Midbrain (tissue), 1 donor: ENCODE measurements at regions not wholly inside any gene's neighbourhood (a gene's known extent, or its start where the extent isn't known, plus 50 kb on each side); places are given as distances from the start of the nearest gene placed in this dataset.
A peak's percentile ranks its signal among the peaks of the same experiment; 100 is the strongest.
"Not testable (repeated sequence)": the region's sequence is repeated elsewhere in the genome, so short reads cannot be mapped to it uniquely, and the experiment has no call there.

Experiments
- DNase-seq: peaks from one replicate; lab custom pipeline; 2025; lab: John Stamatoyannopoulos, UW

DNA sequence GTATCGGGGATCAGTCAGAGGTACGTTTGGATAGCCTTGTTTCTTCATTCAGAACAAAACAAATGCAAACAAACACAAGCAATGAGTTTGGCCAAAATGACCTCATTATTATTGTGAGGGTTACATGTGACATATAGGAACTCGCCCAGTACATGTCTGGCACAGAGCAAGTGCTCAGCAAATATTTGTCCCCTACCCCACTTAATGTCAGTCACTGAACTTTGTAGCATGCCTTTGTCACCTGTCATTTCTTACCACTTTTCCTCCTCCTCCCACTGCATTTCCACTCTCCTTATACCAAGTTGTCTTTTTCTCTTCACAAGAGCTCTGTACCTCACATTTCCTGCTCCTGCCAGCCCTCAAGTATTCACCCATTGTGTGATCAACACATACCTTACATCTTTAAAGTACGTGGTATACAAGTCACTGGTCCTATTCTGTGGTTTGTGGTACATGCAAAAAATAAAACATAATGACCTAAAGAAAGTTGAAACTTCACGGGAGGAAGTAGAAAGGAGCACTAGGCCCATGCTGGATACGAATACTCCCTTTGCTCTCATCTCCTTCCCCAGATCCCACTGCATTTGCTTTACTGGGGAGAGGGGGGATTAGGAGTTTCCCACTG is 236.0 kb downstream of the INHBA start:
- DNase-seq, result no peak

DNA sequence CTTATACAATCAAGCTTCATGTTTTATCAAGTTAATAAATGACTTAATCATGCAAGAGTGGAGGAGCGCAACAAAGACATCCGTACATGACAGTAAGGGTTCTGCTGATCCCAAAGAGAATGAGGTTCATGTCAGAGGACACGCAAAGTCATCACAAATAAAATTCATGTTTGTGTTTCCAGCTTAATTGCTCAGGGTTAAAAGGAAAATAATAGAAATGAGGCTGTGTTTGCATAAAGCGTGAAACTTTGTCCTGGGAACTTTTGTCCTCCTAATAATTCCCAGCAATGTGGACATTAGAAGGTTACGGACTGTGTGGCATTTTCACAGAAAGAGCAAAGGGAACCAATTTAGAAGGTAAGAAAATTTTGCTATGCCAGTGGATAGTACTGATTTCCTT is 237.3 kb downstream of the INHBA start:
- no peak for DNase-seq

DNA sequence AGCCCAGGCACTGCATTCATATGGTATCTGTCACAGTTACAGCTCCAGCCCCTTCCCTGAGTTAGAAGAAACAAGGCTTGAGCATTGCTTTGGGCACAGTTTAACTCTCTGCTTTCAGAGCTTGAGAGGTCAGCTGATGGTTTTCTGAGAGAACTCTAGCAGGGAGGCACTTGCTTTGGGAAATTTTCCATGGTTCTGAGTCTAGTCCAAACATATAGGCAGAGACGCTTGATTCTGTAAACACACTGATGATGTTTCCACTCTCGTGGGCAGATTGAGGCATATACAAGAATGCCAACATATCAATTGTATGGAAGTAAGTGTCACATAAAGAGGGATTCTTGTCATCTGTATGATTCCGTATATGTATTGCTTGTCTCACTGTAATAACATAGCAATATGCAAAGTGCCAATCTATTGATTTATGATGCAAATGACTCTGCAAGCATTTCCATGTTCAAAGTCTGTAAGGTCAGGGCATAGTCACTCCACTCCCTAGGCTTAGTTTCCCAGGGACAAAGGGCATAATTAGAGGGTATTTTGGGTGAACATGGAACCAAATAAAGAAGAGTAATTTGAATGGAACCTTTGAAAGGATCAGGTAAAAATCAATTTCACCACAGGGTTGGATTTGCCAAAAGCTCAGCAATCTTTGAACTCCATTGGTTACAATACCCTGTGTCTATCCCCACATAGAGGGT is 239.0 kb downstream of the INHBA start:
- DNase-seq, result no peak

DNA sequence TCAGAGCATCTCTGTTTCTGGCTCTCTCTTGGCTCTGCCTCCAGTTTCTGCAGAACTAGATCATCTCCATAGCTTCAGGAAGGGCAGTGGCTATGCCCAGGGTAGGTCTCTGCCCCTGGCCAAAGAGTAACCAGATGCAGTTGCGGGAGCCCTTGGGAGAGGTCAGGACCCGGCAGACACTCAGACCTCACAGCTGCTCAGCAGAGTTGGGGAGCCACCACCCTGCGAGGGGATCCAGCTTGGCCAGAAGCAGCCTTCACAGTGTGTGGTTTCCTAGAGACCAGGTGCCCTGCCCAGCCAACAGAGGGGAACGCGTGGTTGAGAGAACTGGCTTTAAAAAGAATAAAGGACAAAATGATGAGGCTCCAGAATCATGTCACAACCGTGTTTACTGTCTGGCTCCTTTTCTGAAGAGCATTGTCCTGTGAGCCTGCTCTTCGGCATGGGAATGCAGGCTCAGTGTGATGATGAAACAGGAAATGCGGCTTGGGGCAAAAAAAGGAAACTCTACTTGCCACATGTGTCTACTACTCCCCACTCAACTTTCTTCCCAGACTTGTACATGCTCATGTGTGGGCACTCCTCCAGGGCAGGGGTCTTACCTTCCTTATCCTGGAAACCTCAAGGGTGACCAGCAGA is 243.1 kb downstream of the INHBA start:
- no peak for DNase-seq

DNA sequence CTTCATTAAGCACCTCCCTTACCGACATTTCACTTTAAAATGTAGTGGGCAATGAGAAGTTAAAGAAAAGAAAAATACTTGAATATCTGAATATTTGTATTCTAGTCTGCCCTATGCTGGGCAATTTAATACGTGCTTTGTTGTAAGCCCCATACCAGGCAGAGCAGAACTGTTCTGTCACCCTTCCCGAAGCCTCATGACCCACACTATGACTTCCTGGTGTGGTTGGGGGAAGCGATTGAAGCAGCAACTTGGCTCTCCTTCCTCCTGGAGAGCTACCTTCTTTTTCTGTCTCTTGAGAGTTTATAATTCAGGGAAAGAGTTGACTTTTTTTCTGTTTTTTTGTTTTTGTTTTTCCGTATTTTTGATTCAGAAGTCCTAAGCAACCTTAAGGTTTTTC is 243.7 kb downstream of the INHBA start:
- DNase-seq, result no peak

DNA sequence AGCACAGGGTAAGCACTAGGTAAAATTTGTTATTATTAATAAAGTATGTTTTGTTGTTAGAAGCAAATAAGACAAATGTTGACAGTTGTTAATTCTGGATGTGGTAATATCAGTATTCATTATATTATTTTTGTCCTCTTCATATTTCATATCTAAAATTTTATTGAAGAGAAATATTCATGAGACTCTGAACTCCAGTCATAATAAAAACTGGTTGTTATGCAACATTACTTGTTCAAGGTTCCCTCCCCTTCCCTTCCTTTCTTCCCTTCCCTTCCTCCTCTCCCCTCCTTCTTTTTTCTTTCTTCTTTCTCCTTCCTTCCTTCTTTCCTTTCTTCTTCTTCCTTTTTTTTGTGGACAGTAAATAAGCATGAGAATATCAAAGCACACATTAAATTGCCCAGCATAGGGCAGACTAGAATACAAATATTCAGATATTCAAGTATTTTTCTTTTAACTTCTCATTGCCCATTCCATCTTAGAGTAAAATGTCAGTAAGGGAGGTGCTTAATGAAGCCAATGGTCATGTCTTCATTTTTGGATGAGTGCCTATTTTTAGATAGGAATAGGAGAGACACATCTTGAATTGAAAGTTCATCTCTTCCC is 245.0 kb downstream of the INHBA start:
- no peak for DNase-seq

DNA sequence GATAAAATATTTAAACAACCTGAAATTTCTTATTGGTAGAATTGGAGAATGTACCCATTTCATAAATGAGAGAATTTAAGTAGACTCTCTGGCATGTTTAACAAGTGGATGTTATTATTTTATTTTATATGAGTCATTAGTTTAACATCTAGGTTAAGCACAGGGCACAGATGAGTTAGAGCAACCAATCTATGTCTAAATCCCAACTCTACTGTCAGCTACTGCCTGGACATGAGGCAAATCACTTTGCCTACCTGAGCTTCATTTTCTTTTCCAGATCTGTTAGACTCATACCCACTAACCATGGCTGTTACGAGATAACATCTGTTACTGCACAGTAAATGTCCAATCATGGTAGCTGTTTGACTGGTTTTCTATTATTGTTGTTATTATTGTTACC is 251.1 kb downstream of the INHBA start:
- no peak for DNase-seq

DNA sequence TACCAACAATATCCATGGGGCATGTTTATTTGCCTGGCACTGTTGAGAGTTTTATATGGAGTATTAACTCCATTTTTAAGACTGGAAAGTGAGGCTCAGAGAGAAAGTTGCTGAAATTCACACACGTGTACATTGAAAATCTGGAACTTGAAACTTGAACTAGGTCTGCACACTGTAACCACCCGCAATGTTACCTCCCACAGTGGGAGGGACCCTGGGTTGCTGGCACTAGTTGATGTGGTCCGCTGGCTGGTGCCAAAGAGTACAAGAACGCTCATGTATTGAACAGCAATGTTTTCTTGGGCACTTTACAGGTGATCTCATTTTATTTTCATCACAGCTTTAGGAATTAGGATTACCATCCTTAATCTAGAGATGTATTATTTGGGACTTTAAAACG is 253.2 kb downstream of the INHBA start:
- DNase-seq, result no peak

DNA sequence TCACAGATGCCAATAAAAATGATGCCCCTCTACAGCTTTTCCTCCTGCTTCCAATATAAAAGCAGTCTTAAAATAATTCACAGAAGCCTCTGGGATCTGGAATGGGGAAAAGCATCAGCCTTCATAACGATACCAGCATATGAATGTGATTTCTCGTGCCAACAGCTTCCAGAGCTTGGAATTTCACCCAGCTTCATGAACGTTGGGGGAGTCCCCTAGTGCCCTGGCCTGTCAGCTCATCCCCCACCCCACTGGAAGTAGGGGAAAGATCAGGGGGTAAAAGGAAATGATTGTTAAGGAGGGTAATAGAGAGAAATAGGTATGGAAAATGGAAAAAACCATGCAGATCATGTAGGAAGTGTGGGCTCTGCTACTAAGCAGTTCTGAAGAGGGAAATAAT is 253.6 kb downstream of the INHBA start:
- DNase-seq, result no peak

DNA sequence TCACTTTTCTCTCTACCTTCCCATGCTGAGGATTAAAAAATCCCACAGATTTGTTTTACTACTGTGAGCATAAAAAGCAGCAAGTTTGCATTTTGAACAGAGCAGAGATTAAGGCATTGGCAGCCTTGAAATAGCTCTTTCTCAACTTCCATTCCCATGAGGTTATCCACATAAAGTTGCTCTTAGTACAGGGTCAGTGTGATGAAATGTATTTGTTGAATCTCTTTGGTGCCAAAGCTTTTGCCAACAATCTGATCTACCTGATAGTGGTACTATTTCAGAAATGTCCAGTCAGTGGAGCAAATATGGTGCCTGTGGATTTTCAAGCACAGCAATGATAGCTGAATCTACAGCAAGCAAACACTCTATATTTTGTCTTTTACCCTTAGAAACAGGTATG is 254.8 kb downstream of the INHBA start:
- no peak for DNase-seq

DNA sequence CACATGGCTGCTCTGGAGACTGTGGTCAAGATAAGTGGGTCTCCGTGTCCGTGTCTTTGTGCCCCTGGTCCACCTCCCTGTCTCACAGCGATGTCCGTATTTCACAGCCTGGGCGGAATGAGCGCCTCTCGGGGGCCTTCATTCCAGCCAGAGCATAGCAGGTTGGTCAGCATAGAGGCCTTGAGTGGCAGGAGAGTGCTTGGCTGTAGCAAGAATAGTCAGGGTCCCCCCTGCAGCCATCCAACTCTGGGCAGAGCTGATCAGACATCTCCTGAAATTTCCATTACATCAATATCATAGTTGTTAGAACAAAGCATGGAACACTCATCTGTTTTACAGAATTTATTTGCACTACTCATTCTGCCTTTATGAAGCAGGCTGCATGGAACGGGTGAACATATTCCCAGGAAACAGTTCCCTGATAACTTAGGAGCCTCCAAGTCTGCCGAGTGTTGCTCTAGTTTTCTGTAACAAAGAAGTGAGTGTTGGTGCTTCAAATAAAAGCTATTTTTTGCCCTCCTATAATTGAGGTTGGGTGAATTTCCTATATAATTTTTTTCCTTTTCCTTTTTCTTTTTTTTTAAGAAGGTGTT is 255.3 kb downstream of the INHBA start:
- DNase-seq, result no peak

DNA sequence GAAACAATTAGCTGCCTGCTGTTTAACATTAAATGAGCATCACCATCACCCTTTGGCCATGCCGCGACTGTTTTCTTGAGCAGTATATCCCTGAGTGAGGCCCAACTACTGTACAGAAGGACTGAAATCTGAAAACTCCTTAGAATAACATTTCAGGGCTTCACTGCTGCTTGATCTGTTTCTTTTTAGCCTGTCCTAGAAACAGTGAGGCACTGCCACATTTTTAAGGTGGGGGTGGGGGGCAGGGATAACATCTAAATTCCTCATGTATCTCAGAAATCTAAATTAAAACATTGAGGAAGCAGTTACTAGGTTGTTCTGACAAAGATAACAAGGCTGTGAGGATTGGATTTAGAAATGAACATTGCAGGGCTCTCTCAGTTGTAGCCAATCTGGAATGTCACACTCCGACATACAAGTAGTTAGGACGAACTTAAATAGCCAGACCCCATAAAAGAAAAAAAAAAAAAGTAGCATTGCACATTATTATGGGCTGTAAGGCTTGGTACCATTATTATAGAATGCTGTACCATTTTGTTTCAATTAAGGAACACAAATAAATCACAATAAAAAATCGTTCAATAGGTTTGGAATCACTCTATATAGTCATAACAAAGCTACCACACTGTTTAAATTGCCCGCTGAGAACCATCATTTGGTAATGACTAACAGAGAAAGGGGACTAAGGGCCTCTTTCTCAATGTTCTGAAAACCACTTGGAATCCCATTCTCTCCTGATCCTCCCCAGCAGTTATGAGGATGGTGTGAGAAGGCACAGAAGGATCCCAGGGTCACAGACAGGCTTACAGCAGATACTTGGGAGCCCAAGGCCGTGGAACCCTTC is 256.1 kb downstream of the INHBA start:
- no peak for DNase-seq

DNA sequence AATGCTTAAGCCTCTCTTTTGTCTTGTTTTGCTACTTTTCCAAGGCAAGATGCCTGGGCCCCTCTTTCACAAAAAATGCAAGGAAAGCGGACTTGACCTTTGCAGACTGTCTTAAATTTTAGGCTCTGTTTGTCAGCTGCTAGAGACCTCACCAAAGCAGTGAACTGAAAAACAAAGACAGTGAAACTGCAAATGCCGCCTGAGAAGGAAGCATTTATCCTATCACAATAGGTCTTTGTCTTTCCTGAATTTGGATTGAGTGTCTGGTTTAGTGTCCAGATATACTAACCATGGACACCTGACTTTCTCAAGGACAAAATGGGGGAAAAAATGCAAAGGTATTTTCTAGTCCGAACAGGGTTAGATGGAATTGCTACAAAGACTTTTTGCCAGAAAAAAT is 256.9 kb downstream of the INHBA start:
- DNase-seq, result peak; percentile 48

DNA sequence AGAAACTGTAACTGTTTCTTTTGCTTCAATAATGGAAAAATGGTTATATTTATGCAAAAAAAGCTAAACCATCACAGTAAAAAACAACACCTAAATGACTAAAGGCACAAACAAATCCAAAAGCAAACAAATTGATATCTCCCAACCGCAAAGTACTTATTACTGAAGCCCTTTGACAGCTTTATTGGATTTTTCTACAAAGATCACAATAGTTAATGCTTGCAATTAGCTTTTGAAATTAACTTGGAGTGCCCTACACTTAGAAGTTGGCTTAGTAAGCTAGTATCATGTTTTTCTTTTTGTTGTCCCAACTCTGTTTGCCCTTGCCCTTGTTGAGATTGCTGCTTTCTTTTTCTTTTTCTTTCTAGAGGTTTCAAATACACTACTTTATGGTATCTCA is 257.5 kb downstream of the INHBA start:
- no peak for DNase-seq

DNA sequence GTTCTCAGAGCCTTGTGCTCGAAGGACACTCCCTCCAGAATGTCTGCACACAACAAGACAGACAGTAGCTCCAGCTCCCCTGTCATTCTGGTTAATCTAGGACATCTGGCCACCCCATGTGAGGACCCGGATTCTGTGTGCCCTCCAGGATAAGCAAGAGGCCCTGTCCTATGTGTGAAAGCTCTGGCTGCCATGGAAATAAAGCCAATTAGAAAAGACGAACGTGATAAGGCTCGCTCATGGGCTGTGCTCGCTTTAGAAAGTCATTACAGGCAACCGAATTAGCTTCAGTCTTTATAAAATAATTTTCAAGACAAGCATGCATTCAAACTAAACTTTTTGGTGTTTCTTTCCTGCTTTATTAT is 263.4 kb downstream of the INHBA start:
- no peak for DNase-seq

DNA sequence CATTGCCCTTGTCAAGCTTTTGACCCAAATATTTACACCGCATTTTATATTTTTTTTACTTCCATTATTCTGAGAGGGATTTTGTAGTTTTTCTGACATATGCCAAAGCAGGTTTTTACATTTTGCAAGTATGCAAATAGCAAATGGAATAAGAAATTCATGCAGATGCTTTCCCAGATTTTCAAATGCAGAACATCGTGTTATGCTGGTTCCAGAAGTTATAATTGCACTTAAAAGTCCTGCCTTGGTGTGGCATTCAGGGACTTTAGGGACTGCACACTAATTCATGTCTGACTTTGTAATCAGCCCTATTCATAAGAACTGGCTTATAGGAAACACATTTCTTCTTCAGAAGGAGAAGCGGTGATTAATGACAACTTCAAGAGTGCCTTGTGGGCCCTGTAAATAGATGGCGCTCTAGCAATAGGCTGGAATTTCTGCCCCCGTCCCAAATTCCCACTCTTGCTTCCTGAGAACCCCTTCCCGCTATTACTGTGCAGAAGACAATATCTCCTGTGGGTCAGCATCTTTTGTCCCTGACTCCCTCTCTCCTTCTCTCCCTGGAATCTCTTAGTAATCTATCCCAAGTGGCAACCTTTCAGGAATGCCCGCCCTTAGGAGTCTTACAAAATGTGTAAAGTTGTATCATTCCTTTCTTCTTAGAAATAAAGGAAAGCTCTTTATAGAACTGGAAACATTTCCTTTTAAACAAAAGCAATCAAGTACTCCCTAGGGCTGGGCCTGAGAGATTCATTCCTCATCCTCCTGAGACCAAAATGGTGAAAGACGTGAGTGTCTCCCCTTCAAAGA is 264.0 kb downstream of the INHBA start:
- no peak for DNase-seq

DNA sequence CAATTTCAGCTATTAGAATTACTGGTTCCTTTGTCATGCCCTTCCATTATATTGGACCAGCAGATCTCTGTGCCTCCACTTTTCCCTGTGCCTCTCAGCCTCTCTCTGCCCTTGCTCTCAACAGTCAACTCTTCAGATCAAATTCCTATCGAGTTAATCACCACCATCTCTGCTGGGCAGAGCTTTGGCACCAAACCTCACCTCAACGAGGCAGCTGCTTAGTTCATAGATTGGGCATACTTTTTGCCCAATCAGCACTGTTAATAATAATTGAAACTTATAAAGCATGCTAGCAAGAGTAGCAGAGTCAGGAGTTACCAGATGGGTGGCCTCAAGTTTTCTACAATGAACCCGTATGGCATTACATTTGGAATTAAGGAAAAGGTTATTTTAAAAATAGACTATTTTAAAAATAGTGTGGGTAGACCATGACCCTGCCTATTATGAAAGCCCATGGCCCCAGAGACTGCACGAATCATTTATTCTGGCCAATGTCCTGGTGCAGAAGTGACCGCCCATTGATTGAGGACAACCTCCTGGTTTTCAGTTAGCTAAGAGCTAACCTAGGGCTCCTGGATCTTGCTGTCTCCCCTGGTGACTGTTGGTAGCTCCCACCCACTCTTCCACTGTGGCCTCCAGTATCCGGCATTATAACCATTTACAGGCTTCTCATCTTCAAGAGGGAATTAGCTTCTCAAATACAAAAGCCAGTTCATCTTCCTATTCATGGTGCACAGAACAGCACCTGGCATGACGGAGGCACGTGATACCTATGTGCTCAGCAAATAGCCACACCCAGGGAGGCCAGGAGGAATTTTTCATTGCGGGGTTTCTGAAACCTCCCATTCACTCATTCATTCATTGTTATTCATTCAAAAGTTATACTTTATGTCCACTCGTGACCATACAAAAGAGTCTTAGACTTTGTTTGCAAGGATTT is 265.4 kb downstream of the INHBA start:
- DNase-seq, result no peak

DNA sequence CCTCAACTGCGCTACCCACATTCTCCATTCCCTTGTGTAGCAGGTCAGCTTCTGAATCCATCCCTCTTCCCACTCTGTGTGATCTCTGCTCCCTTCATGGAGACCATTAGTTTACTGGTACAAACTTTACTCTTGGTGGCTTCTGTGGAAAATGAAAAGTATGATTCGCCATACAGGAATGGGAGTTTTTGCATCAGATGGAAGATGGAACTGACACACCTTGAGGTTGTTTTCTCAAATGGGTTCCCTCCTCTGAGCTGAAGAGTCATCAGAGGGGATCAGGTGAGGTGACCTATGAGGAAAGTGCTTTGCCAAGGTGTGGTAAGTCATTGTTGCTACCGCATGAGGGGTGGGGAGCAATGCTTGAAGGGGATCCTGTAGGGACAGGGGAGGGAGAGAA is 266.8 kb downstream of the INHBA start:
- no peak for DNase-seq

DNA sequence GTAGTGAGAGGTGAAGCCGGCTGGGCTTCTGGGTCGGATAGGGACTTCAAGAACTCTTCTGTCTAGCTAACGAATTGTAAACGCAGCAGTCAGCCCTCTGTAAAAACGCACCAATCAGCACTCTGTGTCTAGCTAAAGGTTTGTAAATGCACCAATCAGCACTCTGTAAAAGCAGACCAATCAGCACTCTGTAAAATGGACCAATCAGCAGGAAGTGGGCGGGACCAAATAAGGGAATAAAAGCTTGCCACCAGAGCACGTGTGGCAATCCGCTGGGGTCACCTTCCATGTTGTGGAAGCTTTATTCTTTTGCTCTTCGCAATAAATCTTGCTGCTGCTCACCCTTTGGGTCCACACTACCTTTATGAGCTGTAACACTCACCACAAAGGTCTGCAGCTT is 267.9 kb downstream of the INHBA start:
- DNase-seq, result not testable (repeated sequence)

DNA sequence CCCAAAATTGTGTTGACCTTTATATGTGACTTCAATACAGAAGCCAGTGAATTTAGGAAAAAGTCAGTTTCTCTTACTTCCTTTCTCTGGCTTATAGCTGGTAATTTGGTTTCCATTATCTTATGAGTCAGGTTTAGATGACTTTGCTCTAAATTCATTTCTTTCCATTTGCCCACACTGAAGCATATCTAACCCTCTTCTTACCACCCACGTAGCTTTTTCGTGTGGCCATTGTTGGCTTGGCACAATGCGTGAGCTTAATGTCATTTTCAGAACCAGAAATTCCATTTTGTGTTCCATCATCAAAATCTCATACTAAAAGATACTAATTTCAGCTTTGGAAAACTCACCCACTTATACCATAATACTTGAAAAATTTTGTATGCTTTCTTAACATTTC is 271.2 kb downstream of the INHBA start:
- no peak for DNase-seq
